ENCODE measurements at regions not wholly inside any gene's neighbourhood (a gene's known extent, or its start where the extent isn't known, plus 50 kb on each side); places are given as distances from the start of the nearest gene placed in this dataset.

GRCh38 chr13:67696775-67697174, 466.6 kb upstream of the PCDH9 start:
- TF ChIP-seq CTCF (IDR thresholded peaks at IDR 0.05), result no peak
- Histone ChIP-seq H3K4me3 (no peak overlapping the region), H3K4me1 (ENCODE audit: control insufficient read depth in 1 of 2, low read depth in 2 of 2) (no peaks in the 10 kb centered on the region), H3K36me3 (no peaks in the 10 kb centered on the region), H3K27me3 (replicated peaks; ENCODE audit: insufficient read depth) (no peaks in the 10 kb centered on the region), H3K27ac (no peak overlapping the region), H3K9me3 (no peaks in the 10 kb centered on the region)
- no peak for DNase-seq (ENCODE audit: low spot score)
- ATAC-seq (ENCODE audit: insufficient number of reproducible peaks, low FRiP score, low read depth), result no peak

- no peak for ATAC-seq (ENCODE audit: insufficient number of reproducible peaks, low FRiP score, low read depth)
- no peaks in the 10 kb centered on the region for H3K4me1 ChIP-seq (ENCODE audit: control insufficient read depth in 1 of 2, low read depth in 2 of 2)
- no peaks in the 10 kb centered on the region for H3K9me3 ChIP-seq
- TF ChIP-seq CTCF (IDR thresholded peaks at IDR 0.05), result no peak
- no peak overlapping the region for H3K4me3 ChIP-seq
- DNase-seq (ENCODE audit: low spot score), result no peak
- no peaks in the 10 kb centered on the region for H3K27me3 ChIP-seq (replicated peaks; ENCODE audit: insufficient read depth)
- H3K27ac ChIP-seq, result no peak overlapping the region
- no peaks in the 10 kb centered on the region for H3K36me3 ChIP-seq
Measured at GRCh38 chr13:67664502-67664901, 434.4 kb upstream of the PCDH9 start.

GRCh38 chr13:67662997-67663396, 432.9 kb upstream of the PCDH9 start:
- DNase-seq (ENCODE audit: low spot score) (no peak), ATAC-seq (ENCODE audit: insufficient number of reproducible peaks, low FRiP score, low read depth) (no peak)
- Histone ChIP-seq H3K36me3 (no peaks in the 10 kb centered on the region), H3K27me3 (replicated peaks; ENCODE audit: insufficient read depth) (no peaks in the 10 kb centered on the region), H3K4me3 (no peak overlapping the region), H3K27ac (no peak overlapping the region), H3K9me3 (no peaks in the 10 kb centered on the region), H3K4me1 (ENCODE audit: control insufficient read depth in 1 of 2, low read depth in 2 of 2) (no peaks in the 10 kb centered on the region)
- no peak for TF ChIP-seq CTCF (IDR thresholded peaks at IDR 0.05)

- Histone ChIP-seq H3K36me3 (no peaks in the 10 kb centered on the region), H3K9me3 (no peaks in the 10 kb centered on the region), H3K4me1 (ENCODE audit: control insufficient read depth in 1 of 2, low read depth in 2 of 2) (no peaks in the 10 kb centered on the region), H3K27ac (no peak overlapping the region), H3K4me3 (no peak overlapping the region), H3K27me3 (replicated peaks; ENCODE audit: insufficient read depth) (no peaks in the 10 kb centered on the region)
- no peak for DNase-seq (ENCODE audit: low spot score)
- no peak for TF ChIP-seq CTCF (IDR thresholded peaks at IDR 0.05)
- ATAC-seq (ENCODE audit: insufficient number of reproducible peaks, low FRiP score, low read depth), result no peak
Measured at GRCh38 chr13:67652887-67653286, 422.8 kb upstream of the PCDH9 start.

- no peak for DNase-seq (ENCODE audit: low spot score)
- Histone ChIP-seq H3K4me1 (ENCODE audit: control insufficient read depth in 1 of 2, low read depth in 2 of 2) (no peaks in the 10 kb centered on the region), H3K36me3 (no peaks in the 10 kb centered on the region), H3K27me3 (replicated peaks; ENCODE audit: insufficient read depth) (no peaks in the 10 kb centered on the region), H3K4me3 (no peak overlapping the region), H3K27ac (no peak overlapping the region), H3K9me3 (no peaks in the 10 kb centered on the region)
- ATAC-seq (ENCODE audit: insufficient number of reproducible peaks, low FRiP score, low read depth), result no peak
- no peak for TF ChIP-seq CTCF (IDR thresholded peaks at IDR 0.05)
Measured at GRCh38 chr13:67651908-67652465, 421.9 kb upstream of the PCDH9 start.
